ENCODE measurements at regions not wholly inside any gene's neighbourhood (a gene's known extent, or its start where the extent isn't known, plus 50 kb on each side); places are given as distances from the start of the nearest gene placed in this dataset.

- peak; percentile 53 for DNase-seq
Observed at GRCh38 chr6:56764081-56764566, 121.4 kb upstream of the DST start.

GRCh38 chr6:56761651-56762050, 119.0 kb upstream of the DST start:
- DNase-seq, result no peak

GRCh38 chr6:56760842-56761241, 118.2 kb upstream of the DST start:
- DNase-seq, result no peak

GRCh38 chr6:56759521-56759920, 116.8 kb upstream of the DST start:
- DNase-seq, result no peak

- no peak for DNase-seq
Observed at GRCh38 chr6:56758553-56758952, 115.9 kb upstream of the DST start.

GRCh38 chr6:56758120-56758519, 115.4 kb upstream of the DST start:
- DNase-seq, result peak; percentile 59

- DNase-seq, result peak; percentile 32
Observed at GRCh38 chr6:56757588-56757984, 114.9 kb upstream of the DST start.

GRCh38 chr6:56756791-56757587, 114.3 kb upstream of the DST start:
- no peak for DNase-seq

- DNase-seq, result no peak
Observed at GRCh38 chr6:56756219-56756789, 113.6 kb upstream of the DST start.

- no peak for DNase-seq
Observed at GRCh38 chr6:56755040-56755439, 112.4 kb upstream of the DST start.

GRCh38 chr6:56753811-56754210, 111.1 kb upstream of the DST start:
- DNase-seq, result no peak

- no peak for DNase-seq
Observed at GRCh38 chr6:56752534-56752933, 109.8 kb upstream of the DST start.

- DNase-seq, result peak; percentile 78
Observed at GRCh38 chr6:56752009-56752408, 109.3 kb upstream of the DST start.

GRCh38 chr6:56751604-56752003, 108.9 kb upstream of the DST start:
- no peak for DNase-seq

- DNase-seq, result no peak
Observed at GRCh38 chr6:56750686-56751085, 108.0 kb upstream of the DST start.

GRCh38 chr6:56749632-56750151, 107.0 kb upstream of the DST start:
- peak; percentile 89 for DNase-seq

GRCh38 chr6:56746767-56747504, 104.2 kb upstream of the DST start:
- DNase-seq, result no peak

- DNase-seq, result no peak
Observed at GRCh38 chr6:56745971-56746370, 103.3 kb upstream of the DST start.

- no peak for DNase-seq
Observed at GRCh38 chr6:56745081-56745480, 102.4 kb upstream of the DST start.

- no peak for DNase-seq
Observed at GRCh38 chr6:56744528-56744927, 101.8 kb upstream of the DST start.

- no peak for DNase-seq
Observed at GRCh38 chr6:56742122-56742791, 99.6 kb upstream of the DST start.

GRCh38 chr6:56741472-56741871, 98.8 kb upstream of the DST start:
- DNase-seq, result no peak
